ENCODE measurements at regions not wholly inside any gene's neighbourhood (a gene's known extent, or its start where the extent isn't known, plus 50 kb on each side); places are given as distances from the start of the nearest gene placed in this dataset.

- DNase-seq, result no peak
Observed at GRCh38 chr2:37471994-37472393, 127.6 kb downstream of the QPCT start.

- no peak for DNase-seq
Observed at GRCh38 chr2:37472959-37473358, 128.5 kb downstream of the QPCT start.

- no peak for DNase-seq
Observed at GRCh38 chr2:37476411-37476810, 132.0 kb downstream of the QPCT start.

GRCh38 chr2:37477921-37478320 is 133.5 kb downstream of the QPCT start:
- no peak for DNase-seq

GRCh38 chr2:37481244-37481643 is 136.8 kb downstream of the QPCT start:
- no peak for DNase-seq

GRCh38 chr2:37489041-37489456 is 144.6 kb downstream of the QPCT start:
- no peak for DNase-seq

- DNase-seq, result no peak
Observed at GRCh38 chr2:37489536-37489935, 145.1 kb downstream of the QPCT start.

GRCh38 chr2:37493425-37493824 is 149.0 kb downstream of the QPCT start:
- DNase-seq, result no peak

- no peak for DNase-seq
Observed at GRCh38 chr2:37499113-37499512, 154.7 kb downstream of the QPCT start.

GRCh38 chr2:37500031-37500430 is 155.6 kb downstream of the QPCT start:
- no peak for DNase-seq

- no peak for DNase-seq
Observed at GRCh38 chr2:37501113-37501512, 156.7 kb downstream of the QPCT start.

GRCh38 chr2:37506407-37507050 is 162.1 kb downstream of the QPCT start:
- DNase-seq, result no peak

GRCh38 chr2:37507051-37507410 is 162.6 kb downstream of the QPCT start:
- no peak for DNase-seq

GRCh38 chr2:37507703-37508102 is 163.3 kb downstream of the QPCT start:
- DNase-seq, result no peak

GRCh38 chr2:37512971-37513370 is 158.5 kb downstream of the CDC42EP3 start:
- no peak for DNase-seq

- DNase-seq, result no peak
Observed at GRCh38 chr2:37523814-37524362, 147.6 kb downstream of the CDC42EP3 start.

- no peak for DNase-seq
Observed at GRCh38 chr2:37526323-37526722, 145.1 kb downstream of the CDC42EP3 start.

- DNase-seq, result no peak
Observed at GRCh38 chr2:37526856-37527255, 144.6 kb downstream of the CDC42EP3 start.

GRCh38 chr2:37527361-37527760 is 144.1 kb downstream of the CDC42EP3 start:
- DNase-seq, result no peak

GRCh38 chr2:37529830-37530415 is 141.5 kb downstream of the CDC42EP3 start:
- DNase-seq, result no peak

GRCh38 chr2:37532503-37532902 is 138.9 kb downstream of the CDC42EP3 start:
- no peak for DNase-seq

- DNase-seq, result no peak
Observed at GRCh38 chr2:37537316-37537715, 134.1 kb downstream of the CDC42EP3 start.

- DNase-seq, result no peak
Observed at GRCh38 chr2:37541516-37541915, 129.9 kb downstream of the CDC42EP3 start.

Data from nucleus accumbens (tissue), 56 donors.